PC-9 (cell line): ENCODE measurements at regions not wholly inside any gene's neighbourhood (a gene's known extent, or its start where the extent isn't known, plus 50 kb on each side); places are given as distances from the start of the nearest gene placed in this dataset.

Experiments used
- EZH2 ChIP-seq: fragments of 200-600 bp; sonication (generic); IDR thresholded peaks from 2 replicates; pipeline ENCODE4 v1.8.0; 2017; ENCODE audit warnings: antibody characterized with exemption, low read depth
- TF ChIP-seq, protein P1 (sequence below): fragments of 200-600 bp; sonication (generic); conservative IDR thresholded peaks from 2 replicates; pipeline ENCODE4 v1.6.1; 2017; ENCODE audit warnings: mixed run types, antibody characterized with exemption, mild to moderate bottlenecking, moderate library complexity

DNA sequence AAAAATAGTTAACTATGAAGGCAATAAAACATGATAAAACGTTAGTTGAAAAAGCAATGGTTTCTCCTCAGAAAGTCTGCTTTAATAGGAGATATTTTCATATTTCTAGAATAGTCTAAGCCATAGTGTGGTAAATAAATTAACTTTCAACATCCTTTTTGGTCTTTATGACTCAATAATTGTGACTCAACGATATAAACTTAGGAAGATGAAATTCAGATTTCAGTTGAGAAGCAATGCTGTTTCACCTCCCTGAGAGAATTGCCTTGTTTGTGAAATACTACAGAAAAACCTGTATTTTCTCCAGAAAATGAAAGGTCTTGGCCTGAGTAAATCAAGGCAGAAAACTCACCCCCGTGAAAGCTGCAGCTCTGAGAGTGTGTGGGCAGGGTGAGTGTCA, 166.9 kb downstream of the ETAA1 start:
- TF ChIP-seq, protein P1, sequence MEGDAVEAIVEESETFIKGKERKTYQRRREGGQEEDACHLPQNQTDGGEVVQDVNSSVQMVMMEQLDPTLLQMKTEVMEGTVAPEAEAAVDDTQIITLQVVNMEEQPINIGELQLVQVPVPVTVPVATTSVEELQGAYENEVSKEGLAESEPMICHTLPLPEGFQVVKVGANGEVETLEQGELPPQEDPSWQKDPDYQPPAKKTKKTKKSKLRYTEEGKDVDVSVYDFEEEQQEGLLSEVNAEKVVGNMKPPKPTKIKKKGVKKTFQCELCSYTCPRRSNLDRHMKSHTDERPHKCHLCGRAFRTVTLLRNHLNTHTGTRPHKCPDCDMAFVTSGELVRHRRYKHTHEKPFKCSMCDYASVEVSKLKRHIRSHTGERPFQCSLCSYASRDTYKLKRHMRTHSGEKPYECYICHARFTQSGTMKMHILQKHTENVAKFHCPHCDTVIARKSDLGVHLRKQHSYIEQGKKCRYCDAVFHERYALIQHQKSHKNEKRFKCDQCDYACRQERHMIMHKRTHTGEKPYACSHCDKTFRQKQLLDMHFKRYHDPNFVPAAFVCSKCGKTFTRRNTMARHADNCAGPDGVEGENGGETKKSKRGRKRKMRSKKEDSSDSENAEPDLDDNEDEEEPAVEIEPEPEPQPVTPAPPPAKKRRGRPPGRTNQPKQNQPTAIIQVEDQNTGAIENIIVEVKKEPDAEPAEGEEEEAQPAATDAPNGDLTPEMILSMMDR = no peak
- TF ChIP-seq EZH2 = no peak
